GM18505 (cell line): ENCODE measurements at regions not wholly inside any gene's neighbourhood (a gene's known extent, or its start where the extent isn't known, plus 50 kb on each side); places are given as distances from the start of the nearest gene placed in this dataset.

Experiments
- ATAC-seq: cut with Tn5 transposase; IDR thresholded peaks from one replicate; pipeline ENCODE4 v1.9.1; 2021; ENCODE audit not compliant: unreplicated experiment
- POLR2A ChIP-seq: IDR thresholded peaks from 4 replicates; pipeline ENCODE4 v1.6.1; 2011; ENCODE audit warnings: borderline replicate concordance; ENCODE audit not compliant: insufficient read depth, insufficient read length; ENCODE audit errors: extremely low read depth

- TF ChIP-seq POLR2A, result no peak
- ATAC-seq, result no peak
These were observed 135.8 kb upstream of the ZBED5 start for GRCh38 chr11:10993640-10994039.

GRCh38 chr11:10993186-10993585 is 135.3 kb upstream of the ZBED5 start:
- no peak for ATAC-seq
- TF ChIP-seq POLR2A, result no peak

GRCh38 chr11:10991393-10991792 is 133.5 kb upstream of the ZBED5 start:
- TF ChIP-seq POLR2A, result no peak
- no peak for ATAC-seq

- no peak for TF ChIP-seq POLR2A
These were observed 132.9 kb upstream of the ZBED5 start for GRCh38 chr11:10990637-10991193.

GRCh38 chr11:10990160-10990559 is 132.3 kb upstream of the ZBED5 start:
- ATAC-seq, result no peak
- TF ChIP-seq POLR2A, result no peak

More at GRCh38 chr11:10990637-10991193, 132.9 kb upstream of the ZBED5 start:
- no peak for ATAC-seq

- ATAC-seq, result no peak
- no peak for TF ChIP-seq POLR2A
These were observed 128.2 kb upstream of the ZBED5 start for GRCh38 chr11:10986006-10986405.

GRCh38 chr11:10984742-10985141 is 126.9 kb upstream of the ZBED5 start:
- ATAC-seq, result no peak
- no peak for TF ChIP-seq POLR2A

- ATAC-seq, result no peak
- no peak for TF ChIP-seq POLR2A
These were observed 126.4 kb upstream of the ZBED5 start for GRCh38 chr11:10984250-10984649.

GRCh38 chr11:10982704-10983510 is 125.1 kb upstream of the ZBED5 start:
- ATAC-seq, result no peak
- no peak for TF ChIP-seq POLR2A

- ATAC-seq, result no peak
- no peak for TF ChIP-seq POLR2A
These were observed 121.7 kb upstream of the ZBED5 start for GRCh38 chr11:10979529-10979928.

- TF ChIP-seq POLR2A, result no peak
- ATAC-seq, result no peak
These were observed 120.3 kb upstream of the ZBED5 start for GRCh38 chr11:10978198-10978597.

GRCh38 chr11:10975287-10975721 is 117.5 kb upstream of the ZBED5 start:
- no peak for TF ChIP-seq POLR2A
- no peak for ATAC-seq

- TF ChIP-seq POLR2A, result no peak
These were observed 115.6 kb upstream of the ZBED5 start for GRCh38 chr11:10973416-10973815.

GRCh38 chr11:10970926-10971325 is 113.1 kb upstream of the ZBED5 start:
- TF ChIP-seq POLR2A, result no peak
- ATAC-seq, result no peak

More at GRCh38 chr11:10973416-10973815, 115.6 kb upstream of the ZBED5 start:
- no peak for ATAC-seq
